ENCODE measurements at regions not wholly inside any gene's neighbourhood (a gene's known extent, or its start where the extent isn't known, plus 50 kb on each side); places are given as distances from the start of the nearest gene placed in this dataset.

- H3K4me3 ChIP-seq (replicated peaks in 1 of 2; ENCODE audit: low read depth in 2 of 2, low read length in 2 of 2), result no peak overlapping the region
- TF ChIP-seq, protein P1, sequence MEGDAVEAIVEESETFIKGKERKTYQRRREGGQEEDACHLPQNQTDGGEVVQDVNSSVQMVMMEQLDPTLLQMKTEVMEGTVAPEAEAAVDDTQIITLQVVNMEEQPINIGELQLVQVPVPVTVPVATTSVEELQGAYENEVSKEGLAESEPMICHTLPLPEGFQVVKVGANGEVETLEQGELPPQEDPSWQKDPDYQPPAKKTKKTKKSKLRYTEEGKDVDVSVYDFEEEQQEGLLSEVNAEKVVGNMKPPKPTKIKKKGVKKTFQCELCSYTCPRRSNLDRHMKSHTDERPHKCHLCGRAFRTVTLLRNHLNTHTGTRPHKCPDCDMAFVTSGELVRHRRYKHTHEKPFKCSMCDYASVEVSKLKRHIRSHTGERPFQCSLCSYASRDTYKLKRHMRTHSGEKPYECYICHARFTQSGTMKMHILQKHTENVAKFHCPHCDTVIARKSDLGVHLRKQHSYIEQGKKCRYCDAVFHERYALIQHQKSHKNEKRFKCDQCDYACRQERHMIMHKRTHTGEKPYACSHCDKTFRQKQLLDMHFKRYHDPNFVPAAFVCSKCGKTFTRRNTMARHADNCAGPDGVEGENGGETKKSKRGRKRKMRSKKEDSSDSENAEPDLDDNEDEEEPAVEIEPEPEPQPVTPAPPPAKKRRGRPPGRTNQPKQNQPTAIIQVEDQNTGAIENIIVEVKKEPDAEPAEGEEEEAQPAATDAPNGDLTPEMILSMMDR (IDR thresholded peaks at IDR 0.05; ENCODE audit: low read depth, low read length), result no peak
- no peak for DNase-seq (ENCODE audit: low read depth in 2 of 2)
These were observed 323.0 kb upstream of the BOD1L1 start for GRCh38 chr4:13950491-13950890.

- no peak overlapping the region for H3K4me3 ChIP-seq (replicated peaks in 1 of 2; ENCODE audit: low read depth in 2 of 2, low read length in 2 of 2)
- TF ChIP-seq, protein P1 (IDR thresholded peaks at IDR 0.05; ENCODE audit: low read depth, low read length), result no peak
- no peak for DNase-seq (ENCODE audit: low read depth in 2 of 2)
These were observed 325.6 kb upstream of the BOD1L1 start for GRCh38 chr4:13953083-13953482.

GRCh38 chr4:13955551-13955950, 328.0 kb upstream of the BOD1L1 start:
- DNase-seq (ENCODE audit: low read depth in 2 of 2), result no peak
- H3K4me3 ChIP-seq (replicated peaks in 1 of 2; ENCODE audit: low read depth in 2 of 2, low read length in 2 of 2), result no peak overlapping the region
- TF ChIP-seq, protein P1 (IDR thresholded peaks at IDR 0.05; ENCODE audit: low read depth, low read length), result no peak

- H3K4me3 ChIP-seq (replicated peaks in 1 of 2; ENCODE audit: low read depth in 2 of 2, low read length in 2 of 2), result no peak overlapping the region
- TF ChIP-seq, protein P1 (IDR thresholded peaks at IDR 0.05; ENCODE audit: low read depth, low read length), result no peak
- DNase-seq (ENCODE audit: low read depth in 2 of 2), result no peak
These were observed 329.4 kb upstream of the BOD1L1 start for GRCh38 chr4:13956947-13957346.

- TF ChIP-seq, protein P1 (IDR thresholded peaks at IDR 0.05; ENCODE audit: low read depth, low read length), result no peak
- DNase-seq (ENCODE audit: low read depth in 2 of 2), result no peak
- H3K4me3 ChIP-seq (replicated peaks in 1 of 2; ENCODE audit: low read depth in 2 of 2, low read length in 2 of 2), result no peak overlapping the region
These were observed 330.3 kb upstream of the BOD1L1 start for GRCh38 chr4:13957871-13958270.

DNA sequence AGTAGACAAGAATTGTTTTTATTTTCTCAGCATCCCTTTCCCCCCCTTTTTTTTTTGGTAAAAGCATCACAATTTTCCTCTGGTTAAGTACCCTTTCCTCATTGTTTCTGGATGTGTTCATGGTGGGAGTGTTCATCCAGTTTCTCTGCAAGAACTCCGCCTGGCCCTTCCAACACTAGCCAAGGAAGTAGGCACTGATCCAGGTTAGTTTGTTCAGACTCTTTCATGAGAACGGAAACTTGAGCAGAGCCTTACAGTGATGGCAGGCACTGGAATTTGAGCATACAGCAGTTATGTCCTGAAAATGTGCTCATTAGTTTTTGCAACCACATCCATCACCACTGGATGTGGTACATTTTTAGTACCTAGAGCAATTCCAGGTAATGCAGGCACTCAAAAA, 336.1 kb upstream of the BOD1L1 start:
- H3K4me3 ChIP-seq (replicated peaks in 1 of 2; ENCODE audit: low read depth in 2 of 2, low read length in 2 of 2), result no peak overlapping the region
- DNase-seq (ENCODE audit: low read depth in 2 of 2), result peak; percentile 62 to 92
- TF ChIP-seq, protein P1 (IDR thresholded peaks at IDR 0.05; ENCODE audit: low read depth, low read length), result no peak

Measured in cardiac fibroblast (primary cell).